KBM-7 (cell line): ENCODE measurements at regions not wholly inside any gene's neighbourhood (a gene's known extent, or its start where the extent isn't known, plus 50 kb on each side); places are given as distances from the start of the nearest gene placed in this dataset.

ENCODE experiments used
- DNase-seq: peaks from one replicate; pipeline ENCODE4 v3.0.0-alpha.2; 2015
- in situ Hi-C: fragments of 300-500 bp; cut with MboI; formaldehyde crosslinking; loops from 2 replicates; pipeline ENCODE4 v1.14.3; 2020; ENCODE audit warnings: low sequenced_read_pairs, low pct_unique_long_range_greater_than_20kb, mixed read lengths

DNA sequence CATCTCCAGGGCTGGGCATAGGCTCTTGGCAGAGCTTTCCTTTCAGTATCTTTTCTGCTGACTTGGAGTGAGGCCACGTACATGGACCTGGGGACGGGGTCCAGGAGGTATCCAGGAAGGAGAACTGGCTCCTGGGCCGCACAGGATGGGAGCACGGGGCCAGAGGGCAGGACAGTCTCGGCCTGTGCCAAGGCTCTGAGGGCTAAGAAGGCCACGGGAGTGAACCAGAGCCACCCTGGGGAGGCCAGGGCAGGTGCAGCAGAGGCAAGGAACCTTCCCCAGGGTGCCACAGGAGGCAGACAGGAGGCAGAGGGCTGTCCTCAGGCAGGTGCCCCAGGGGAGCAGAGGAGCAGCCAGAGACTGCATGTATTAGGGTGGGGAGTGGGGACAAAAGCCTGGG, 50.3 kb downstream of the PLXNA1 start:
- in situ Hi-C loops = no loop called here

GRCh38 chr3:127033786-127034185, 50.9 kb downstream of the PLXNA1 start:
- no peak for DNase-seq
- in situ Hi-C loops = no loop called here

More for the DNA sequence above, 50.3 kb downstream of the PLXNA1 start:
- DNase-seq = no peak

- no peak for DNase-seq
- in situ Hi-C loops = no loop called here
Observed at GRCh38 chr3:127034195-127034989, 51.5 kb downstream of the PLXNA1 start.

DNA sequence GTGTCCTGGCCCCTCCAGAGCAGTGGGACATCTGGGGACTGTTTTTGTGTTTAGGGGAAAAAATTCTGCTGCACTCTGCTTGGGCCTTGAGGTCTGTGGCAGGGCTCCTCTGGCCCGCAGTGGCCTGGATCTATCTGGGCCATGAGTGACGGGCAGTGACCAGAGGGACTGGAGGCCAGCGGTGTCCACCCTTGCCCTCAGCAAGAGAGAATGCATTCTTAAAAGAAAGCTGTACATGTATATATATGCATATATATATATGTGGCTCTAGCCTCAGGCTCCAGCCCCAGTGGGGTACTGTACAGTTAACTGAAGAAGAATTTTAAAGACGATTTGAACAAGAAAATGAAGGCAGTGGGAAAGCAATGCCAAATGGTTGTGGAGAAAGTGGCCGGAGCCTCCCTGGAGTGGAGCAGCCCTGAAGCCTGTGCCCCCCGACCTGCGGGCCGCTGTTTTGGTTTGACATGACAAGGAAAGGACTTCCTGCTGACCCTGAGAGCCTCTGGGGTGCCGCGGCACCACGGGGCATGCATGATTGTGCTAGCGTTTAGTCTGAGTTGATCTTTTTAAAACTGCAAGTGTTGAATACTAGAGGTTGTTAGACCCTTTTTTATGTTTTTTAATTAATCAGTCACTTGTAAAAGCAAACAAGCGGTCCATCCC, 52.2 kb downstream of the PLXNA1 start:
- no peak for DNase-seq
- in situ Hi-C loops = no loop called here

DNA sequence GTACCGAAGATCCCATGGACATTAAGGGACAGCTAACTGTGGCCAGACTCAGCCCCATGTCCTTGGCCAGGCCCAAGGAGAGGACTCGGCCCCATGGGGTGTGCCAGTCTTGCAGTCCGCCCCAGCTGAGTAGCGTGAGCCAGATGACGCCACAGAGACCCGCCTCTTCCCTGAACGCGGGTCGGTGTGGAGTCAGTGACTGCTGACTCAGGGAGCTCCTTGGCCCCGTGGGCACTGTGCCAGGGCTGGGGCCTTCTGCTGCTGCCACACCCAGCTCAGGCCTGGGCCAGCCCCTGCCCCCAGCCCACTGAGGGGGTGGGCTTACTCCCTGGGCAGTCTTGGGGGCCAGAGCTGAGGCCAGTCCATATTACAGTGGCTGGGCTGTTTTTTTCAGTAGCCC, 52.8 kb downstream of the PLXNA1 start:
- no peak for DNase-seq
- in situ Hi-C loops = no loop called here

DNA sequence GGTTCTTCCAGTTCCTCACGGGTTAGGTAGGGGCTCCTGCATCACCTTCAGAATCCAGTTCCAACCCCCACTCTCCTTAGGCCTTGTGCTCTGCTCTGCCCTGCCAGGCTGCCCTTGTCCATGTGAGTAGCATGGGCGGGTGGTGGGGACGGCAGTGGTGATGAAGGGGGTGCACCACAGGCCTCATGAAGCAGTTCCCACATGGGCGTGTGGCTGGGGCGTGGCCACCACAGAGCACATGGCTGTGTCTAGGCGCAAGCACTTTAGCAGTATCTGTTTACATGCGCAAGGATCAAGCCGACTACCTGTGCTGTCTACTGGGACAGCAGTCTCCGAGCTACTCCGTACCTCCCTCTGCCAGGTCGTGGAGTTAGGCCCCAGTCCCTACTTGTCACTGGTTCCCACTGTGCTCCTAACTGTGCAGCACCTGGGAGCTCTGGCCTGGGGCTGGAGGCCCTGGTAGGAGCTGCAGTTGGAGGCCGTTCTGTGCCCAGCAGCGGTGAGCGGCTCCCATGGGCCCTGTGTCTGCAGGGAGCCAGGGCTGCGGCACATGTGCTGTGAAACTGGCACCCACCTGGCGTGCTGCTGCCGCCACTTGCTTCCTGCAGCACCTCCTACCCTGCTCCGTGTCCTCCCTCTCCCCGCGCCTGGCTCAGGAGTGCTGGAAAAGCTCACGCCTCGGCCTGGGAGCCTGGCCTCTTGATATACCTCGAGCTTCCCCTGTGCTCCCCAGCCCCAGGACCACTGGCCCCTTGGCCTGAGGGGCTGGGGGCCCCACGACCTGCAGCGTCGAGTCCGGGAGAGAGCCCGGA, 53.5 kb downstream of the PLXNA1 start:
- in situ Hi-C loops = no loop called here
- no peak for DNase-seq

GRCh38 chr3:127037021-127037400, 54.1 kb downstream of the PLXNA1 start:
- DNase-seq = no peak
- in situ Hi-C loops = no loop called here

GRCh38 chr3:127037418-127037841, 54.5 kb downstream of the PLXNA1 start:
- in situ Hi-C loops = no loop called here
- DNase-seq = no peak

- DNase-seq = no peak
- in situ Hi-C loops = no loop called here
Observed at GRCh38 chr3:127037971-127038446, 55.1 kb downstream of the PLXNA1 start.

- in situ Hi-C loops = no loop called here
- no peak for DNase-seq
Observed at GRCh38 chr3:127038466-127038865, 55.6 kb downstream of the PLXNA1 start.

- in situ Hi-C loops = no loop called here
- DNase-seq = no peak
Observed at GRCh38 chr3:127038923-127039581, 56.1 kb downstream of the PLXNA1 start.

- in situ Hi-C loops = no loop called here
- no peak for DNase-seq
Observed at GRCh38 chr3:127039719-127040118, 56.8 kb downstream of the PLXNA1 start.

DNA sequence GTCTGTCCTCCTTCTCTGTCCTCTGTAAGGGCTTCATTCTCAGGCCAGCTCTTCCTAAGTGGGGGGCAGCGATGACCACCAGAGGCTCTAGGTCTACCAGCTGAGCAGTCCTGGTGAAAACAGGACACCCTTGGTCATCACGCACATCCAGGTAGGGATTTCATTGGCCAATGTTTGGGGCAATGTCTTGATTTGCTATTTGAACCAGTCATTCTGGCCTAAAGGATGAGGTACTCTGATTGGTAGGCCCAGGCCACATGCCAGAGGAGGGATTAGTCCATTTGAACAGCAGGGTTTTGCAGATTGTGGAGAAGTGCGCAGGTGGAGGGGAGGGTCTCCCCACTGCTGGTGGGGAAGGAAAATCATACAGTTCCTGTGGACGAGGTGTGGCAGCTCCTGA, 57.3 kb downstream of the PLXNA1 start:
- no peak for DNase-seq

DNA sequence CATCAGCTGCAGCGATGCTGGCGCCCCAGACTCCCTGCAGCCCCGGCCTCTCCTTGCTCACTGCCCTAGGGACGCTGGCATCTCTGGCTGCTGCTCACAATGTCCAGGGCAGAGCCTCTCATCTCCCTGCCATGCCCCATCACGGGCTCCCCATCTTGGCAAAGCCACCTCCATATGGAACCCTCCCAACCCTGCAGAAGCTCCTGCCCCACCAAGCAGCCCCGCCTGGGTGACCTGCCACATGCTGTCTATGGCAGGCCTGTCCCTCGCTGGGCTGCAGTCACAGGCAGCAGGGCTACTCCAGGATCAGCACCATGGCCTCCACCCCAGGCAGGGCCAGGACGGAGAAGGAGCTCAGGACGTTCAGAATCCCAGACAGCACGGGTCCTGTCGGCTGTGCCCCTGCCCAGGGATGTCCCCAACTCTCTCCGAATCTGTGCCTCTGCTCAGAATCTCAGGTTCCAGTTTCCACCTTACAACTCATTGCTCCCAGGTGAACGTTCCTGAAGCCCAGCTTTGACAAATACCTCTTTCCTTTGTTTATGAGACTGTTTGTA, 58.4 kb downstream of the PLXNA1 start:
- in situ Hi-C loops = no loop called here

More for the DNA sequence above, 57.3 kb downstream of the PLXNA1 start:
- in situ Hi-C loops = no loop called here

GRCh38 chr3:127041933-127042332, 59.0 kb downstream of the PLXNA1 start:
- in situ Hi-C loops = no loop called here

More for the DNA sequence above, 58.4 kb downstream of the PLXNA1 start:
- no peak for DNase-seq

DNA sequence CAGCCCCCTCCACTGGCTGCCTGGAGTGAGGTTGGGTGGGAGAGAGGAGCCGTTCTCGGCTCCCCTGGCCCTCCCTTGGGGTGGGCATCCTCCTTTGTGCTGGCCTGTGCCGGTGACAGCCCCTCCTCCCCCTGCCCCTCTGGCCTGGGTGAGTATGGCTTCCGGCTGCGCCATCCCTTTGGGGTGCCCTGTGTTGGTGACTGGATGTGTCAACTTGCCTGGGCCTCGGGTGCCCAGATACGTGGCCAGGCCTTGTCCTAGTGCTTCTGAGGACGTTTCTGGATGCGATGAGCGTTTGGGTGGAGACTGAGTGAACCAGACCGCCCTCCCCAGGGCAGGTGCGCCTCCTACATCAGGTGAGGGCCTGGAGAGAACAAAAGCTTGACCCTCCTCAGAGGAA, 59.7 kb downstream of the PLXNA1 start:
- no peak for DNase-seq
- in situ Hi-C loops = no loop called here

More at GRCh38 chr3:127041933-127042332, 59.0 kb downstream of the PLXNA1 start:
- no peak for DNase-seq

- no peak for DNase-seq
- in situ Hi-C loops = no loop called here
Observed at GRCh38 chr3:127043041-127043641, 60.2 kb downstream of the PLXNA1 start.

GRCh38 chr3:127043731-127044510, 61.0 kb downstream of the PLXNA1 start:
- in situ Hi-C loops = no loop called here
- no peak for DNase-seq
